ENCODE measurements at regions not wholly inside any gene's neighbourhood (a gene's known extent, or its start where the extent isn't known, plus 50 kb on each side); places are given as distances from the start of the nearest gene placed in this dataset.

DNA sequence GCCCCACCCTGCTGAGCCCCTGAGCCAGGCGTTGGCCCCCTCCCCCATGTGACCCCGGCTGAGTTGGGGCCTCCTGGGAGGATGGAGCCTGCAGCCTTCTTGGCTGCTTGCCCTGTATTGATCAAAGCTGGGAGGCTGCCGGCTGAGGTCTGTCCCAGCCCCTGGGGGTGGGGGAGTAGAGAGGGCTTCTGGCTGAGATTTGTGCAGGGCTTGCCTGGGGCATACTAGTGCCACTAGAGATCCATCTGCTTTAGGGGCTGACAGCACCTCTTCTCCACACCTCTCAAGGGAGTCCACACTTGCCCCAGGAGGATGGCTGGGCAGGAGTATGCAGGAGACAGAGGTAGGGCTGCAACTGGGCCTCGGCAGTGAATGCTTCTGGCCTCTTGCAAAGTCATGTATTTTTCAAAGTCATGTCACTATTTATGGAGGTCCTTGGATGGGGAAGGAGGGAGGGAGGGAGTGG, 53.6 kb upstream of the SSBP3 start:
- H3K27me3 ChIP-seq (ENCODE audit: control insufficient read depth, insufficient read depth, low read length), result no peaks in the 10 kb centered on the region; the same call in 1 of the 2 replicates
- in situ Hi-C loops (cut with HindIII; ENCODE audit: low pct_unique_long_range_greater_than_20kb, low sequenced_read_pairs) (no loop called here), intact Hi-C loops (cut with micrococcal nuclease; ENCODE audit: unreplicated experiment) (no loop called here)
- BruUV-seq (replicated peaks), result no TSS peak
- ATAC-seq (no peak), DNase-seq (ENCODE audit: low read depth, low spot score) (no peak)
- H3K36me3 ChIP-seq (ENCODE audit: control insufficient read depth, insufficient read depth, low read length), result no peaks in the 10 kb centered on the region
- ChIA-PET CTCF (no interaction called here), POLR2A (interaction anchor here (0.7 kb wide), 1 partner anchor 364 kb away, joined by 11 read pairs; no protein-coding TSS in a partner anchor)
- H3K4me1 ChIP-seq (ENCODE audit: control insufficient read depth, insufficient read depth, low read length), result peaks cover 3% of the 10 kb centered on the region; the same call in 1 of the 2 replicates
- H3K4me3 ChIP-seq (ENCODE audit: low read depth in 2 of 2, low read length in 2 of 2), result no peak overlapping the region
- no peaks in the 10 kb centered on the region for H3K9me3 ChIP-seq (ENCODE audit: control insufficient read depth, insufficient read depth, low read depth, low read length)
- TF ChIP-seq SIN3A (IDR thresholded peaks at IDR 0.05; ENCODE audit: borderline replicate concordance, insufficient read depth, low read depth, low read length), result no peak
- TF ChIP-seq, protein P1, sequence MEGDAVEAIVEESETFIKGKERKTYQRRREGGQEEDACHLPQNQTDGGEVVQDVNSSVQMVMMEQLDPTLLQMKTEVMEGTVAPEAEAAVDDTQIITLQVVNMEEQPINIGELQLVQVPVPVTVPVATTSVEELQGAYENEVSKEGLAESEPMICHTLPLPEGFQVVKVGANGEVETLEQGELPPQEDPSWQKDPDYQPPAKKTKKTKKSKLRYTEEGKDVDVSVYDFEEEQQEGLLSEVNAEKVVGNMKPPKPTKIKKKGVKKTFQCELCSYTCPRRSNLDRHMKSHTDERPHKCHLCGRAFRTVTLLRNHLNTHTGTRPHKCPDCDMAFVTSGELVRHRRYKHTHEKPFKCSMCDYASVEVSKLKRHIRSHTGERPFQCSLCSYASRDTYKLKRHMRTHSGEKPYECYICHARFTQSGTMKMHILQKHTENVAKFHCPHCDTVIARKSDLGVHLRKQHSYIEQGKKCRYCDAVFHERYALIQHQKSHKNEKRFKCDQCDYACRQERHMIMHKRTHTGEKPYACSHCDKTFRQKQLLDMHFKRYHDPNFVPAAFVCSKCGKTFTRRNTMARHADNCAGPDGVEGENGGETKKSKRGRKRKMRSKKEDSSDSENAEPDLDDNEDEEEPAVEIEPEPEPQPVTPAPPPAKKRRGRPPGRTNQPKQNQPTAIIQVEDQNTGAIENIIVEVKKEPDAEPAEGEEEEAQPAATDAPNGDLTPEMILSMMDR (IDR thresholded peaks at IDR 0.05), result no peak
- no peak for TF ChIP-seq TCF7L2 (IDR thresholded peaks at IDR 0.05; ENCODE audit: low read depth, low read length)
- TF ChIP-seq POLR2AphosphoS5 (IDR thresholded peaks at IDR 0.05; ENCODE audit: low read depth, low read length), result no peak
- TF ChIP-seq, protein P2, sequence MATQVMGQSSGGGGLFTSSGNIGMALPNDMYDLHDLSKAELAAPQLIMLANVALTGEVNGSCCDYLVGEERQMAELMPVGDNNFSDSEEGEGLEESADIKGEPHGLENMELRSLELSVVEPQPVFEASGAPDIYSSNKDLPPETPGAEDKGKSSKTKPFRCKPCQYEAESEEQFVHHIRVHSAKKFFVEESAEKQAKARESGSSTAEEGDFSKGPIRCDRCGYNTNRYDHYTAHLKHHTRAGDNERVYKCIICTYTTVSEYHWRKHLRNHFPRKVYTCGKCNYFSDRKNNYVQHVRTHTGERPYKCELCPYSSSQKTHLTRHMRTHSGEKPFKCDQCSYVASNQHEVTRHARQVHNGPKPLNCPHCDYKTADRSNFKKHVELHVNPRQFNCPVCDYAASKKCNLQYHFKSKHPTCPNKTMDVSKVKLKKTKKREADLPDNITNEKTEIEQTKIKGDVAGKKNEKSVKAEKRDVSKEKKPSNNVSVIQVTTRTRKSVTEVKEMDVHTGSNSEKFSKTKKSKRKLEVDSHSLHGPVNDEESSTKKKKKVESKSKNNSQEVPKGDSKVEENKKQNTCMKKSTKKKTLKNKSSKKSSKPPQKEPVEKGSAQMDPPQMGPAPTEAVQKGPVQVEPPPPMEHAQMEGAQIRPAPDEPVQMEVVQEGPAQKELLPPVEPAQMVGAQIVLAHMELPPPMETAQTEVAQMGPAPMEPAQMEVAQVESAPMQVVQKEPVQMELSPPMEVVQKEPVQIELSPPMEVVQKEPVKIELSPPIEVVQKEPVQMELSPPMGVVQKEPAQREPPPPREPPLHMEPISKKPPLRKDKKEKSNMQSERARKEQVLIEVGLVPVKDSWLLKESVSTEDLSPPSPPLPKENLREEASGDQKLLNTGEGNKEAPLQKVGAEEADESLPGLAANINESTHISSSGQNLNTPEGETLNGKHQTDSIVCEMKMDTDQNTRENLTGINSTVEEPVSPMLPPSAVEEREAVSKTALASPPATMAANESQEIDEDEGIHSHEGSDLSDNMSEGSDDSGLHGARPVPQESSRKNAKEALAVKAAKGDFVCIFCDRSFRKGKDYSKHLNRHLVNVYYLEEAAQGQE (IDR thresholded peaks at IDR 0.05; ENCODE audit: insufficient read depth in 1 of 2, low read depth in 2 of 2, low read length in 1 of 2), result no peak
- H3K27ac ChIP-seq (ENCODE audit: low read length), result no peak overlapping the region

DNA sequence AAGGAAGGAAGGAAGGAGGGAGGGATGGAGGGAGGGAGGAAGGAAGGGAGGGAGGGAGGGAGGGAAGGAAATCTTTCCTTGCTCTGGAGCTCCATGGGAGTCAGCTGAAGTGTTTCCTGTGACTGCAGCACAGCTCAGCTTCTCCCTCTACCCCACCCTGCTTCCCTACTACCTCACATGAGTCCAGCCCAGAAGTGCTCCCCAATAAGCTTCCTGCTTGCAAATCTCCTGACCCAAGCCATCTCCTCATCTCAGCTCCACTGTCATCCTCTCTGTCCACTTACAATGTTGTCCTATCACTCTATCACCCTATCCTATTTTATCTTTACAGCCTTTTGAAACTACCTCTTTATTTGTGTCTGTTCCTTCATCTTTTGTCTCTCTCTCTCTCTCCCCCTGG, 52.9 kb upstream of the SSBP3 start:
- no peaks in the 10 kb centered on the region for H3K9me3 ChIP-seq (ENCODE audit: control insufficient read depth, insufficient read depth, low read depth, low read length)
- no peaks in the 10 kb centered on the region for H3K36me3 ChIP-seq (ENCODE audit: control insufficient read depth, insufficient read depth, low read length)
- TF ChIP-seq, protein P1 (IDR thresholded peaks at IDR 0.05), result no peak
- TF ChIP-seq TCF7L2 (IDR thresholded peaks at IDR 0.05; ENCODE audit: low read depth, low read length), result no peak
- no peak for TF ChIP-seq SIN3A (IDR thresholded peaks at IDR 0.05; ENCODE audit: borderline replicate concordance, insufficient read depth, low read depth, low read length)
- no peak for TF ChIP-seq POLR2AphosphoS5 (IDR thresholded peaks at IDR 0.05; ENCODE audit: low read depth, low read length)
- TF ChIP-seq, protein P2 (IDR thresholded peaks at IDR 0.05; ENCODE audit: insufficient read depth in 1 of 2, low read depth in 2 of 2, low read length in 1 of 2), result no peak
- ChIA-PET CTCF (no interaction called here), POLR2A (no interaction called here)
- no peaks in the 10 kb centered on the region; the same call in 1 of the 2 replicates for H3K27me3 ChIP-seq (ENCODE audit: control insufficient read depth, insufficient read depth, low read length)
- intact Hi-C loops (cut with micrococcal nuclease; ENCODE audit: unreplicated experiment) (no loop called here), in situ Hi-C loops (cut with HindIII; ENCODE audit: low pct_unique_long_range_greater_than_20kb, low sequenced_read_pairs) (no loop called here)
- DNase-seq (ENCODE audit: low read depth, low spot score), result no peak
- peaks cover 3% of the 10 kb centered on the region; the same call in 1 of the 2 replicates for H3K4me1 ChIP-seq (ENCODE audit: control insufficient read depth, insufficient read depth, low read length)
- ATAC-seq, result no peak
- H3K27ac ChIP-seq (ENCODE audit: low read length), result no peak overlapping the region
- no TSS peak for BruUV-seq (replicated peaks)
- H3K4me3 ChIP-seq (ENCODE audit: low read depth in 2 of 2, low read length in 2 of 2), result no peak overlapping the region

All from Panc1 (cell line).